ENCODE measurements at regions not wholly inside any gene's neighbourhood (a gene's known extent, or its start where the extent isn't known, plus 50 kb on each side); places are given as distances from the start of the nearest gene placed in this dataset.

GRCh38 chr1:166511761-166512160 is 327.5 kb upstream of the POGK start:
- Histone ChIP-seq H3K36me3 (ENCODE audit: control insufficient read depth in 1 of 2, insufficient read depth in 2 of 2, low read length in 2 of 2) (no peaks in the 10 kb centered on the region), H3K9me3 (ENCODE audit: control insufficient read depth in 1 of 2, low read length in 2 of 2) (no peaks in the 10 kb centered on the region), H3K27ac (ENCODE audit: low read length) (no peak overlapping the region), H3K4me1 (ENCODE audit: control insufficient read depth in 1 of 2, insufficient read depth in 2 of 2, low read length in 2 of 2) (no peaks in the 10 kb centered on the region), H3K27me3 (ENCODE audit: low read depth, low read length) (no peaks in the 10 kb centered on the region), H3K4me3 (ENCODE audit: low read depth in 1 of 2, low read length in 2 of 2) (no peak overlapping the region)

DNA sequence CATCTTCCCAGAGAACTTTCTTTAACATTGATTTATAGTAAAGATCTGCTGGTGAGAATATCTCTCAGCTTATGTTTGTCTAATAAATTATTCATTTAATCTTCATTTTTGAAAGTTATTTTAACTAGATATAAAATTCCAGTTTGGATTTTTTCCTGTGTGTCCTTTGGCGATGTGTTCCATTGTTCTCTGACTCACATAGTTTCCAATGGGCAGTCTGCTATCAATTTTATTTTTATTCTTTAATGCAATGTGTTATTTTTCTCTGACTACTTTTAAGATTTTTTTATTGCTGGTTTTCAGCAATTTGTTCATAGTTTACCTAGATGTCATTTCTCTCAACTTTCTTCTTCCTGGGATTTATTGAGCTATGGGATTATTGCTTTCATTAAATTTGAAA is 325.2 kb upstream of the POGK start:
- H3K4me1 ChIP-seq (ENCODE audit: control insufficient read depth in 1 of 2, insufficient read depth in 2 of 2, low read length in 2 of 2): no peaks in the 10 kb centered on the region
- H3K4me3 ChIP-seq (ENCODE audit: low read depth in 1 of 2, low read length in 2 of 2): no peak overlapping the region
- no peak overlapping the region for H3K27ac ChIP-seq (ENCODE audit: low read length)
- H3K9me3 ChIP-seq (ENCODE audit: control insufficient read depth in 1 of 2, low read length in 2 of 2): no peaks in the 10 kb centered on the region
- no peaks in the 10 kb centered on the region for H3K36me3 ChIP-seq (ENCODE audit: control insufficient read depth in 1 of 2, insufficient read depth in 2 of 2, low read length in 2 of 2)
- no peaks in the 10 kb centered on the region for H3K27me3 ChIP-seq (ENCODE audit: low read depth, low read length)

- Histone ChIP-seq H3K36me3 (ENCODE audit: control insufficient read depth in 1 of 2, insufficient read depth in 2 of 2, low read length in 2 of 2) (no peaks in the 10 kb centered on the region), H3K4me1 (ENCODE audit: control insufficient read depth in 1 of 2, insufficient read depth in 2 of 2, low read length in 2 of 2) (no peaks in the 10 kb centered on the region), H3K27me3 (ENCODE audit: low read depth, low read length) (no peaks in the 10 kb centered on the region), H3K27ac (ENCODE audit: low read length) (no peak overlapping the region), H3K4me3 (ENCODE audit: low read depth in 1 of 2, low read length in 2 of 2) (no peak overlapping the region), H3K9me3 (ENCODE audit: control insufficient read depth in 1 of 2, low read length in 2 of 2) (no peaks in the 10 kb centered on the region)
Measured at GRCh38 chr1:166527752-166528151, 311.5 kb upstream of the POGK start.

DNA sequence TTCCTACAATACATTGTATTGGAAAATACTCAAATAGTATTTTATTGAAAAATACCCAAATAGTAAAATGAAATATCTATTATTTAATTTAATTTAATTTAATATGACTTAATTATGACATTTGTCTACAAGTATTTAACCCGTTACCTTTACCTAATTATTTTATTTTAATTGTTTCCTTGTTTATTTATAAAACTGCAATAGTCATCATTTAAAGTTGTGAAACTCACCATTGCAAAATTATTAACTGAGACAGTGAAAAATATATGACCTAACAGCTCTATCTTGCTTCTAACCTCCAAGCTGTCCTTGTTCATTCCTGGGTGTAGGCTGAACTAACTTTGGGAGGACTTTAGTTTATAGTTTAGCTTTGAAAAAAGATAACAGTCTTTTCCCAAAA is 300.6 kb upstream of the POGK start:
- Histone ChIP-seq H3K4me3 (ENCODE audit: low read depth in 1 of 2, low read length in 2 of 2) (no peak overlapping the region), H3K4me1 (ENCODE audit: control insufficient read depth in 1 of 2, insufficient read depth in 2 of 2, low read length in 2 of 2) (no peaks in the 10 kb centered on the region), H3K27ac (ENCODE audit: low read length) (no peak overlapping the region), H3K9me3 (ENCODE audit: control insufficient read depth in 1 of 2, low read length in 2 of 2) (no peaks in the 10 kb centered on the region), H3K36me3 (ENCODE audit: control insufficient read depth in 1 of 2, insufficient read depth in 2 of 2, low read length in 2 of 2) (no peaks in the 10 kb centered on the region), H3K27me3 (ENCODE audit: low read depth, low read length) (no peaks in the 10 kb centered on the region)

DNA sequence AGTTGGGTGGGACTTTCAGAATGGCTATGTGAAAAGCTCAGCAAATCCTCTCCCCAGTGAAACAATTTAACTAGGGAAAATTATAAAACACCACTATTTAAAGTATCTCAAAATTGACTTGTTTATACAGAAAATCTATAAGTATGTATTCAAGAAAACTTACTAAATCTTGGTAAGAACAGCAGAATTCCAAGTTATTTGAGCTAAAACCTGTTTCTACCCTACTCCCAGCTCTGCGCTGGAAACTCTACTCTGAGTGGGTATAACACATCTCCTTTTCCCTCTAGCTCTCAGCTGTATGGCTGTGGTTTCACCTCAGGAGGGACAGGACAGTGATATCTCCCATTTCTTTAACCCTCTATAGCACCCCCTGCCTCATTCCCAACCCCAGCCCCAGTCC is 295.2 kb upstream of the POGK start:
- Histone ChIP-seq H3K27ac (ENCODE audit: low read length) (no peak overlapping the region), H3K36me3 (ENCODE audit: control insufficient read depth in 1 of 2, insufficient read depth in 2 of 2, low read length in 2 of 2) (no peaks in the 10 kb centered on the region), H3K27me3 (ENCODE audit: low read depth, low read length) (no peaks in the 10 kb centered on the region), H3K4me3 (ENCODE audit: low read depth in 1 of 2, low read length in 2 of 2) (no peak overlapping the region), H3K9me3 (ENCODE audit: control insufficient read depth in 1 of 2, low read length in 2 of 2) (no peaks in the 10 kb centered on the region), H3K4me1 (ENCODE audit: control insufficient read depth in 1 of 2, insufficient read depth in 2 of 2, low read length in 2 of 2) (no peaks in the 10 kb centered on the region)

DNA sequence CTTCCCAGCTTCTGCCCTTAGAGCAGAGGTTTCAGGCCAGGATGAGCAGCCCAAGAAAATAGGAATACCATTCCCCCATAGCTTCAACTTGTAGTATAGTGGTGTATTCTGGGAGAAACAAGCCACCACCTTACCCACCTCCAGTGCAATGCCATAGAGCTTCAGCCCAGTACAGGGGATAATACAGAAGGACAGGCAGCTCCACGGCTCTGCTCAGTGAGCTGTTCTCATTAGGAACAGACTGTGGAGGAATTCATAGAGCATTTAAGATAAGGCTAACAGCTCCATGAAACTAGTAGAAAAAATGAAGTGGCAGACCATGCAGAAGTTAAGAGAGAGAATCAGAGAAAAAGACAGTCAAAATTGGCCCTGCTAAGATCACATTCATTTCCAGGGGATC is 294.7 kb upstream of the POGK start:
- Histone ChIP-seq H3K27ac (ENCODE audit: low read length) (no peak overlapping the region), H3K9me3 (ENCODE audit: control insufficient read depth in 1 of 2, low read length in 2 of 2) (no peaks in the 10 kb centered on the region), H3K27me3 (ENCODE audit: low read depth, low read length) (no peaks in the 10 kb centered on the region), H3K36me3 (ENCODE audit: control insufficient read depth in 1 of 2, insufficient read depth in 2 of 2, low read length in 2 of 2) (no peaks in the 10 kb centered on the region), H3K4me3 (ENCODE audit: low read depth in 1 of 2, low read length in 2 of 2) (no peak overlapping the region), H3K4me1 (ENCODE audit: control insufficient read depth in 1 of 2, insufficient read depth in 2 of 2, low read length in 2 of 2) (no peaks in the 10 kb centered on the region)

- Histone ChIP-seq H3K27me3 (ENCODE audit: low read depth, low read length) (no peaks in the 10 kb centered on the region), H3K9me3 (ENCODE audit: control insufficient read depth in 1 of 2, low read length in 2 of 2) (peaks cover 0 to 3% of the 10 kb centered on the region in 2 donors), H3K27ac (ENCODE audit: low read length) (no peak overlapping the region), H3K36me3 (ENCODE audit: control insufficient read depth in 1 of 2, insufficient read depth in 2 of 2, low read length in 2 of 2) (no peaks in the 10 kb centered on the region), H3K4me3 (ENCODE audit: low read depth in 1 of 2, low read length in 2 of 2) (no peak overlapping the region), H3K4me1 (ENCODE audit: control insufficient read depth in 1 of 2, insufficient read depth in 2 of 2, low read length in 2 of 2) (no peaks in the 10 kb centered on the region)
Measured at GRCh38 chr1:166552706-166553105, 286.6 kb upstream of the POGK start.

DNA sequence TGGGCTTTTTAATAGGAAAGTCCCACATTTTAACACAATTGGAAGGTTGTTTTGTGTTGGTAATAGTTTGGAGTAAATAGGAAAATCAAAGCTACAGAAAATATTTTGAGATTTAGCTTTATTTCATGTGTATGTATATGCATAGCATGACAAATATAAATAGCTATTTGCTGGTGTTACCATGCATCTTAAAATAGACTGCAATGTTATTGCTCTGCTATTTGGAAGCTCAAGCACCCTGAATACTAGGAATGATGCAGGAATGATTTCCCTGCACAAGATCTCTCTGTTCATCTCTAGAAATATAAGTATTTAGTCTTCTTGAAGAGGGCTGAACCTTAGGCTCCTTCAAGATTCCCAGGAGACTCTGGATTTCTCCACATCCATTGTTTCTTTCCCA is 268.3 kb upstream of the POGK start:
- Histone ChIP-seq H3K27ac (ENCODE audit: low read length) (no peak overlapping the region), H3K9me3 (ENCODE audit: control insufficient read depth in 1 of 2, low read length in 2 of 2) (no peaks in the 10 kb centered on the region), H3K27me3 (ENCODE audit: low read depth, low read length) (no peaks in the 10 kb centered on the region), H3K4me3 (ENCODE audit: low read depth in 1 of 2, low read length in 2 of 2) (no peak overlapping the region), H3K4me1 (ENCODE audit: control insufficient read depth in 1 of 2, insufficient read depth in 2 of 2, low read length in 2 of 2) (no peaks in the 10 kb centered on the region), H3K36me3 (ENCODE audit: control insufficient read depth in 1 of 2, insufficient read depth in 2 of 2, low read length in 2 of 2) (no peaks in the 10 kb centered on the region)

- Histone ChIP-seq H3K36me3 (ENCODE audit: control insufficient read depth in 1 of 2, insufficient read depth in 2 of 2, low read length in 2 of 2) (no peaks in the 10 kb centered on the region), H3K27me3 (ENCODE audit: low read depth, low read length) (no peaks in the 10 kb centered on the region), H3K27ac (ENCODE audit: low read length) (no peak overlapping the region), H3K4me3 (ENCODE audit: low read depth in 1 of 2, low read length in 2 of 2) (no peak overlapping the region), H3K9me3 (ENCODE audit: control insufficient read depth in 1 of 2, low read length in 2 of 2) (no peaks in the 10 kb centered on the region), H3K4me1 (ENCODE audit: control insufficient read depth in 1 of 2, insufficient read depth in 2 of 2, low read length in 2 of 2) (no peaks in the 10 kb centered on the region)
Measured at GRCh38 chr1:166573199-166573598, 266.1 kb upstream of the POGK start.

DNA sequence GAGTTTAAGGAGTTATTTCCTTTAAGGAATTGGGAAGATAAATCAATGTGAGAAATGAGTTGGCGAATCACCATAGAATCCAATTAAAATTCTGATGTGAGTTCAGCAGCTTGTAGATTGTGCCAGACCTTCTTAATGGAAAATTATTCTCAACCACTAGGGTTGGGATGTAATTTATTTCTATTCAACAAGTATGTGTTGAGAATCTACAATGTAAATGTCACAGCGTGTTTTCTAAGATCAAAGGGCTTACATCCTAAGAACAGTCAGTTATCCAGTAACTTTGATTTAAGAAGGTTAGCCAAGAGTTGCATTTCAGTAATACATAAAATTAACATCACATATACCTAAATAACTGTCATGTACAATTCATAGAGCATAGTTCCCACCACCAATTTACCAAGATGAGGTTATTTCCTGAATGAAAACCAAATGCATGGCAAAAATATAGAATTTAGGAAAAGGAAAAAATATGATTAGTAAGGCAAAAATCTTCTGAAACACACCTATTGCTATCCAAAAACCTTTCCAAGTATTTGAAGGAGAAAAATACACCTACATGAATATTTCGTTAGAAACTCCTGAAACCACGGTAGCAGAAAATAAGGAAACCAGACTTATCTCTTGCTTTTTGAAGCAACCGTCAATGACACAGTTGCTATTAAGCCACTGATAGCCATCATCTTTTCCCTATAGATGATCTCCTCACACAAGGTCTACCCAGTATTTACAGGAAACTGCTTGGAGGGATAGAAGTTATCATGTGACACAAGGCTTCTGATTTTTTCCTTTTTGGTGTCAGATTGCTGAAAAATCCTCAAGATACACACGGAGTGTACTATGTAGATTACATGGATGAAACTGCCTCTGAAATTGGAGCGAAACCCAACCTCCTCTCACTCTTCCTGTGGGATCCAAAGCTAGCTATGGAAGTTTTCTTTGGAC is 259.4 kb upstream of the POGK start:
- no peak overlapping the region for H3K4me3 ChIP-seq (ENCODE audit: low read depth in 1 of 2, low read length in 2 of 2)
- H3K36me3 ChIP-seq (ENCODE audit: control insufficient read depth in 1 of 2, insufficient read depth in 2 of 2, low read length in 2 of 2): no peaks in the 10 kb centered on the region
- H3K9me3 ChIP-seq (ENCODE audit: control insufficient read depth in 1 of 2, low read length in 2 of 2): no peaks in the 10 kb centered on the region
- H3K27me3 ChIP-seq (ENCODE audit: low read depth, low read length): no peaks in the 10 kb centered on the region
- H3K27ac ChIP-seq (ENCODE audit: low read length): no peak overlapping the region
- no peaks in the 10 kb centered on the region for H3K4me1 ChIP-seq (ENCODE audit: control insufficient read depth in 1 of 2, insufficient read depth in 2 of 2, low read length in 2 of 2)

DNA sequence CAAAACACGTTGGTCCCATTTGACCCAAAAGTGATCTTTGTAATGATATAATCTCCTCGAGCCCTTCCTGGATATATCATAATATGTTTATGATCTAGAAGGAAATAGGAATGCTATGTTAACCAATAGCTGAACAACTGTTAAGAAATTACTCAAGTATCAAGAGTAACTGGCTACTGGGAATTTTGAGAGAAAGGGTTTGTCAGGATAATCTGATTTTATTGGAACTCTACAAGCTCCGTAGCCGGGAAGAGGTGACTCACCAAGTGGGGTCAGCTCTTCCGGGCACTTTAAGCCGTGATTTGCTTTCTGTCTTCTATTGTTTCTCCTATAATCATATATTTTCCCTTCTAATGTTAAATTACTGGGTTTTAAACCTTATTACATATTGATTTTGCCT is 250.5 kb upstream of the POGK start:
- Histone ChIP-seq H3K27ac (ENCODE audit: low read length) (no peak overlapping the region), H3K9me3 (ENCODE audit: control insufficient read depth in 1 of 2, low read length in 2 of 2) (no peaks in the 10 kb centered on the region), H3K27me3 (ENCODE audit: low read depth, low read length) (no peaks in the 10 kb centered on the region), H3K4me1 (ENCODE audit: control insufficient read depth in 1 of 2, insufficient read depth in 2 of 2, low read length in 2 of 2) (no peaks in the 10 kb centered on the region), H3K36me3 (ENCODE audit: control insufficient read depth in 1 of 2, insufficient read depth in 2 of 2, low read length in 2 of 2) (no peaks in the 10 kb centered on the region), H3K4me3 (ENCODE audit: low read depth in 1 of 2, low read length in 2 of 2) (no peak overlapping the region)

- Histone ChIP-seq H3K4me1 (ENCODE audit: control insufficient read depth in 1 of 2, insufficient read depth in 2 of 2, low read length in 2 of 2) (no peaks in the 10 kb centered on the region), H3K27ac (ENCODE audit: low read length) (no peak overlapping the region), H3K36me3 (ENCODE audit: control insufficient read depth in 1 of 2, insufficient read depth in 2 of 2, low read length in 2 of 2) (no peaks in the 10 kb centered on the region), H3K9me3 (ENCODE audit: control insufficient read depth in 1 of 2, low read length in 2 of 2) (no peaks in the 10 kb centered on the region), H3K4me3 (ENCODE audit: low read depth in 1 of 2, low read length in 2 of 2) (no peak overlapping the region), H3K27me3 (ENCODE audit: low read depth, low read length) (no peaks in the 10 kb centered on the region)
Measured at GRCh38 chr1:166590161-166590560, 249.1 kb upstream of the POGK start.

Data from muscle layer of duodenum (tissue), 2 donors.